Vagina (tissue), 2 donors: ENCODE measurements at regions not wholly inside any gene's neighbourhood (a gene's known extent, or its start where the extent isn't known, plus 50 kb on each side); places are given as distances from the start of the nearest gene placed in this dataset.

Experiments
- POLR2A ChIP-seq, 2 donors: fragments of 450-650 bp; IDR thresholded peaks; one replicate each; pipeline ENCODE4 v1.6.1; 2017; ENCODE audit warnings: antibody characterized with exemption in 2 of 2, mild to moderate bottlenecking in 2 of 2, moderate library complexity in 2 of 2
- POLR2AphosphoS5 ChIP-seq, 2 donors: sonication (generic); formaldehyde crosslinking; IDR thresholded peaks; one replicate each; pipeline ENCODE4 v1.9.0; 2017; ENCODE audit warnings: antibody characterized with exemption in 2 of 2, mild to moderate bottlenecking in 2 of 2, low read depth in 1 of 2; ENCODE audit not compliant: insufficient read depth in 1 of 2
- TF ChIP-seq, protein P1 (sequence below), 3 experiments: fragments of 450-650 bp in 2 of 3; fragments of 200-600 bp in 1 of 3; sonication (generic) in 1 of 3; IDR thresholded peaks; one replicate each; pipeline ENCODE4 v1.5.1; 2017 to 2019; ENCODE audit warnings: antibody characterized with exemption in 3 of 3, mild to moderate bottlenecking in 2 of 3, moderate library complexity in 2 of 3

- TF ChIP-seq, protein P1, sequence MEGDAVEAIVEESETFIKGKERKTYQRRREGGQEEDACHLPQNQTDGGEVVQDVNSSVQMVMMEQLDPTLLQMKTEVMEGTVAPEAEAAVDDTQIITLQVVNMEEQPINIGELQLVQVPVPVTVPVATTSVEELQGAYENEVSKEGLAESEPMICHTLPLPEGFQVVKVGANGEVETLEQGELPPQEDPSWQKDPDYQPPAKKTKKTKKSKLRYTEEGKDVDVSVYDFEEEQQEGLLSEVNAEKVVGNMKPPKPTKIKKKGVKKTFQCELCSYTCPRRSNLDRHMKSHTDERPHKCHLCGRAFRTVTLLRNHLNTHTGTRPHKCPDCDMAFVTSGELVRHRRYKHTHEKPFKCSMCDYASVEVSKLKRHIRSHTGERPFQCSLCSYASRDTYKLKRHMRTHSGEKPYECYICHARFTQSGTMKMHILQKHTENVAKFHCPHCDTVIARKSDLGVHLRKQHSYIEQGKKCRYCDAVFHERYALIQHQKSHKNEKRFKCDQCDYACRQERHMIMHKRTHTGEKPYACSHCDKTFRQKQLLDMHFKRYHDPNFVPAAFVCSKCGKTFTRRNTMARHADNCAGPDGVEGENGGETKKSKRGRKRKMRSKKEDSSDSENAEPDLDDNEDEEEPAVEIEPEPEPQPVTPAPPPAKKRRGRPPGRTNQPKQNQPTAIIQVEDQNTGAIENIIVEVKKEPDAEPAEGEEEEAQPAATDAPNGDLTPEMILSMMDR (IDR thresholded peaks at IDR 0.05), result no peak
- TF ChIP-seq POLR2AphosphoS5 (IDR thresholded peaks at IDR 0.05; ENCODE audit: insufficient read depth in 1 of 2, low read depth in 1 of 2) (no peak), POLR2A (IDR thresholded peaks at IDR 0.05) (no peak)
These were observed 534.7 kb upstream of the IL12A start for GRCh38 chr3:159453945-159454344.
